AG04449 (cell line): ENCODE measurements at regions not wholly inside any gene's neighbourhood (a gene's known extent, or its start where the extent isn't known, plus 50 kb on each side); places are given as distances from the start of the nearest gene placed in this dataset.

Experiments used
- CTCF ChIA-PET: fragments of 350-600 bp; formaldehyde crosslinking; extraction: SDS; loops from one replicate; lab custom pipeline; 2021; ENCODE audit warnings: antibody characterized with exemption; lab: Yijun Ruan, JAX
- POLR2A ChIA-PET: fragments of 400-600, 350-600 bp; formaldehyde crosslinking; extraction: SDS; loops from one replicate; lab custom pipeline; 2020; ENCODE audit warnings: antibody characterized with exemption, inconsistent platforms; lab: Yijun Ruan, JAX
- DNase-seq: peaks from one replicate; pipeline ENCODE4 v3.0.0-alpha.2; 2010; ENCODE audit warnings: low read depth, low spot score
- H3K4me3 ChIP-seq: 2 replicates; pipeline ENCODE4 v1.5.1; 2011; ENCODE audit warnings: low read depth, mild to moderate bottlenecking, control low read depth, low read length
- TF ChIP-seq, protein P1 (sequence below): IDR thresholded peaks from one replicate; pipeline ENCODE4 v1.5.1; 2011; ENCODE audit warnings: mild to moderate bottlenecking, moderate library complexity, low read length, control low read depth, inconsistent platforms; ENCODE audit not compliant: insufficient read depth; ENCODE audit errors: missing control alignments

DNA sequence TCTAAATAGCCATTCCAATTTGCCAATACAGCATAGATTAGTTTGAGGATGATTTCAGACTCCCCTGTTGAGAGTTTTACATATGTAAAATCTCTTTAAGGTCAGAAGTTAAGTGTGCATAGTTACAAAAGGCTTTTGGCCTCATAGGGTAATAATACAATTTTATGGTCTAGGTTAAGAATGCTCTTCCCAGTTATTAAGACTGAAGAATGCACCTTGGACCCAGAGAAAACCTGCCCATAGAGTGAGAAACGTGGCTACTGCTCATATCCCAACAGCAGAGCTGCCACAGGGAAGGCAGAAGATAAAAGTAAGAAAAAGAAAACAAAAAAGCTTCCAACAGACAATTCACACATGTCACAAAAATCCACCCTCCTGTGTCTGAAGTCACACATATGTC lies 255.9 kb downstream of the LMO4 start:
- no peak for DNase-seq
- ChIA-PET POLR2A (no interaction called here), CTCF (no interaction called here)
- TF ChIP-seq, protein P1, sequence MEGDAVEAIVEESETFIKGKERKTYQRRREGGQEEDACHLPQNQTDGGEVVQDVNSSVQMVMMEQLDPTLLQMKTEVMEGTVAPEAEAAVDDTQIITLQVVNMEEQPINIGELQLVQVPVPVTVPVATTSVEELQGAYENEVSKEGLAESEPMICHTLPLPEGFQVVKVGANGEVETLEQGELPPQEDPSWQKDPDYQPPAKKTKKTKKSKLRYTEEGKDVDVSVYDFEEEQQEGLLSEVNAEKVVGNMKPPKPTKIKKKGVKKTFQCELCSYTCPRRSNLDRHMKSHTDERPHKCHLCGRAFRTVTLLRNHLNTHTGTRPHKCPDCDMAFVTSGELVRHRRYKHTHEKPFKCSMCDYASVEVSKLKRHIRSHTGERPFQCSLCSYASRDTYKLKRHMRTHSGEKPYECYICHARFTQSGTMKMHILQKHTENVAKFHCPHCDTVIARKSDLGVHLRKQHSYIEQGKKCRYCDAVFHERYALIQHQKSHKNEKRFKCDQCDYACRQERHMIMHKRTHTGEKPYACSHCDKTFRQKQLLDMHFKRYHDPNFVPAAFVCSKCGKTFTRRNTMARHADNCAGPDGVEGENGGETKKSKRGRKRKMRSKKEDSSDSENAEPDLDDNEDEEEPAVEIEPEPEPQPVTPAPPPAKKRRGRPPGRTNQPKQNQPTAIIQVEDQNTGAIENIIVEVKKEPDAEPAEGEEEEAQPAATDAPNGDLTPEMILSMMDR = no peak
- H3K4me3 ChIP-seq = no peak overlapping the region

DNA sequence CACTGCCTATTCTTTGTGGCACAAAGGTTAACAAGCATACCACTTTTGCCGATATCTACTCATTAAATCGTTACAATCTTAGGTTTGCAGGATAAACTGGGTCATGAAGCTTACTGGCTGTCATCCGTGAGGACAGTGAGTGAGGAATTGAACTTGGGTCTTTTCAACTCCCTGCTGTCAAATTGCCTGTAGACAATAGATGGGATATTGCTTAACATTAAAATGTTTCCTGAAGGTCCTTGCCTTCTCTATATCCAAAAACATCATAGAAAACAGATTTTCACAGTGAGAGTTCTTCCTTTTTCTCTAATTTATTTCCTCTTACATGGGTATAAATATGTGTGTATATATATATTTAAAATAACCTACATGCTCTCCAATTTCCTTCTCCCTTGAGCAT lies 257.8 kb downstream of the LMO4 start:
- CTCF ChIA-PET = no interaction called here
- POLR2A ChIA-PET = no interaction called here

DNA sequence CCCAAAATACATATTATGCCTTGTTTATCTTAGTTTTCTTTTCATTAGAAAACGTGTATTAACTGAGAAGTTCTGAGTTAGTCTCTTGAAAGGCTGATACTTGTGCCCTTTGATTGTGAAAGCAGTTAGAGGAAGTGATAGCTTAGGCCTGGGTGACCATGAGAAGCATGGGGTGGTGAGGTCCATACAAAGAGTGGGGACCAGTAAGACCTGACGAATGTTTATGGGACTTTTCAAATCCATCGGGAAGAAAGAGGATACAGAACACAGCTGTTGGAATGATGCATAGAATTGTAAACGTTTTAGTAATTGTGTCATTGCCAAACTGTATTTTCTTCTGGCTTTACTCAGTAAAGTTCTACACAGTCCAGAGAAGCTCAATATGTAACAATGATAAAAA lies 259.8 kb downstream of the LMO4 start:
- POLR2A ChIA-PET = no interaction called here
- no peak for DNase-seq
- TF ChIP-seq, protein P1 = no peak
- no peak overlapping the region for H3K4me3 ChIP-seq
- CTCF ChIA-PET = no interaction called here

More for the DNA sequence above, 257.8 kb downstream of the LMO4 start:
- H3K4me3 ChIP-seq = no peak overlapping the region
- DNase-seq = no peak
- TF ChIP-seq, protein P1 = no peak

DNA sequence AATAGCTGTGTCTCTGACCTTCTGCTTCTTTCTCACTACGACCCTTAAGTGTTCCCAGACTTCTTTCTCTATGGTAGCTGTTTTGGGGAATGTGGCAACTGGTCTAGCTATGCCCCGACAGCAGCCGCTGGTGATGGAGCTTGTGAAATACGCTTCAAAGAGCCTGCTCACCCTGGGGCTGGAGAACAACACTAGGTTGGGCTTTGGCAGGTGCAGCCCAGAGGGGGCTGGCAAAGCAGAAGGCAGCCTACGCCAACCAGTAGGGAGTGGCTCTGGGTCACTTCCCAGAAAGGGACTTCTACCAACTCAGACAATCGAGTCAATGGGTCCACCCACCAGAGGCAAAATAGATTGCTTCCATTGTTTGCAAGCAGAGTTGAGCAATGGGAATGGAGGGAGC lies 262.8 kb downstream of the LMO4 start:
- ChIA-PET POLR2A (no interaction called here), CTCF (no interaction called here)
- TF ChIP-seq, protein P1 = no peak
- H3K4me3 ChIP-seq = no peak overlapping the region
- no peak for DNase-seq

DNA sequence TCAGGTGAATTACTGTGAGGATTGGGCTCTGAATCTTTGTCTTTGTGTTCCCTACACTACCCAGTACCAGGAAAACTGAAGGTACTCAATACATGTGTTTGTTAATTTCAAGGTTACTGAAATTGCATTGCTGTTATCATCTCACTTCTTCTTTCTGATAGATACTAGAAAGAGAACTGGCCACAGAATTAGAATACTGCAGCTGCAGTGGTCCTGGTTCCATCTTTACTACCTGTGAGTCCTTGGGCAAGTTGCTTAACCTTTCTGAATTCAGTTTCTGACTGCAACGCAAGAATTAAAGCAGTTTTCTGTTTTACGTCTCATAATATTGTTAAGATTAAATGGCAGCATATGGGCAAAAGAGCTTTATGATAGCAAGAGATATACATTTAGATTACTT lies 263.5 kb downstream of the LMO4 start:
- TF ChIP-seq, protein P1 = no peak
- ChIA-PET POLR2A (no interaction called here), CTCF (no interaction called here)
- no peak for DNase-seq
- H3K4me3 ChIP-seq = no peak overlapping the region

DNA sequence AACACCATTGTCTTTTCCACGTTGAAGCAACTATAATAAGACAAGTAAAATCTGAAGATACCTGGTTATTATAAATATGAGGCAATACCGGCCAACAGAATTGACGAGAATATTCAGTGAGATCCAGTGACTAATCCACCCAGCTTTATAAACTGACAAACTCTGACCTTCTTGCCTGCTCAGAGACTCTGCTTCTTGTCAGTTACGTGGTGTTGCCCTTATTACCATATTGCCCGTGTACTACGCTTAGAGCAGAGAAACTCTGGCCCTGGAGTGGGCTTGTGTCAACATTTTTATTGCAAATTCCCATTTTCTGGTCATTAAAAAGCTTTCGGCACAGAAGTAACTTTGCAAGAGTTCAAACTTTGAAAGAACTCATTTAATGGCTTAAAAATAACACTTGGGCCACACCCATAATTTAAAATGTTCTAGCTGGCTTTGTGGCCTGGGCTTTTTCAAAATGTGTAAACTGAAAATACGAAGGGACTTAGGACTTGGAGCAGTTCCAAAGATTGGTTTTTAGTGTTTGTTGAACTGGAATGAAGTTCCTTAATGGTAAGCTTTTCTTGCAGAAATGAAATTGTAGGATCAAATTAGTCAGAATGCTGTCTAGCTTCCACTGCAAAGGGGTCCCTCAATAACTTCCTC lies 266.2 kb downstream of the LMO4 start:
- no peak overlapping the region for H3K4me3 ChIP-seq
- no peak for DNase-seq
- TF ChIP-seq, protein P1 = no peak
- ChIA-PET CTCF (no interaction called here), POLR2A (no interaction called here)
